HL-60 (cell line): ENCODE measurements at regions not wholly inside any gene's neighbourhood (a gene's known extent, or its start where the extent isn't known, plus 50 kb on each side); places are given as distances from the start of the nearest gene placed in this dataset.

ENCODE experiments used
- DNase-seq, 2 experiments: peaks; one replicate each; pipeline ENCODE4 v3.0.0-alpha.2; 2010 to 2020; ENCODE audit warnings: low read depth in 1 of 2, low spot score in 1 of 2
- H3K27ac ChIP-seq: fragments of 250-450 bp; sonication (Bioruptor Pico); replicated peaks from 2 replicates; pipeline ENCODE4 v1.5.1; 2020; ENCODE audit warnings: mild to moderate bottlenecking, moderate library complexity
- H3K27me3 ChIP-seq: fragments of 250-450 bp; sonication (Bioruptor Pico); 2 replicates; pipeline ENCODE4 v1.5.1; 2021; ENCODE audit warnings: mild to moderate bottlenecking, moderate library complexity; ENCODE audit not compliant: insufficient read depth, poor library complexity, severe bottlenecking
- H3K4me3 ChIP-seq: replicated peaks from 2 replicates; pipeline ENCODE4 v1.5.1; 2011; ENCODE audit warnings: mild to moderate bottlenecking, control low read depth, low read length; ENCODE audit not compliant: insufficient read depth
- CTCF ChIP-seq: IDR thresholded peaks from one replicate; pipeline ENCODE4 v1.5.1; 2011; ENCODE audit warnings: low read length, control low read depth, inconsistent platforms; ENCODE audit not compliant: insufficient read depth
- GABPA ChIP-seq: IDR thresholded peaks from 2 replicates; pipeline ENCODE4 v1.6.1; 2012; ENCODE audit warnings: low read depth
- POLR2AphosphoS5 ChIP-seq: IDR thresholded peaks from 2 replicates; pipeline ENCODE4 v1.6.1; 2012; ENCODE audit warnings: low read depth
- REST ChIP-seq: IDR thresholded peaks from 2 replicates; pipeline ENCODE4 v1.6.1; 2012; ENCODE audit warnings: low read depth; ENCODE audit not compliant: insufficient replicate concordance
- SPI1 ChIP-seq: IDR thresholded peaks from 2 replicates; pipeline ENCODE4 v1.6.1; 2012; ENCODE audit warnings: low read depth, mild to moderate bottlenecking, borderline replicate concordance

GRCh38 chr20:63067266-63067635 is 60.5 kb upstream of the BHLHE23 start:
- H3K4me3 ChIP-seq = no peak overlapping the region

GRCh38 chr20:63066506-63067265 is 59.9 kb upstream of the BHLHE23 start:
- no peak for DNase-seq
- Histone ChIP-seq H3K27ac (no peak overlapping the region), H3K4me3 (no peak overlapping the region), H3K27me3 (peaks cover 11% of the 10 kb centered on the region)
- TF ChIP-seq CTCF (no peak), POLR2AphosphoS5 (no peak), GABPA (no peak), SPI1 (no peak), REST (no peak)

More at GRCh38 chr20:63067266-63067635, 60.5 kb upstream of the BHLHE23 start:
- peaks cover 11% of the 10 kb centered on the region for H3K27me3 ChIP-seq
- DNase-seq = no peak
- H3K27ac ChIP-seq = no peak overlapping the region
- TF ChIP-seq SPI1 (no peak), GABPA (no peak), REST (no peak), CTCF (no peak), POLR2AphosphoS5 (no peak)

GRCh38 chr20:63065911-63066310 is 59.1 kb upstream of the BHLHE23 start:
- H3K27me3 ChIP-seq = peaks cover 3% of the 10 kb centered on the region
- H3K4me3 ChIP-seq = no peak overlapping the region
- TF ChIP-seq REST (no peak), CTCF (no peak), SPI1 (no peak), POLR2AphosphoS5 (no peak), GABPA (no peak)
- no peak for DNase-seq
- no peak overlapping the region for H3K27ac ChIP-seq
